ENCODE measurements at regions not wholly inside any gene's neighbourhood (a gene's known extent, or its start where the extent isn't known, plus 50 kb on each side); places are given as distances from the start of the nearest gene placed in this dataset.

DNA sequence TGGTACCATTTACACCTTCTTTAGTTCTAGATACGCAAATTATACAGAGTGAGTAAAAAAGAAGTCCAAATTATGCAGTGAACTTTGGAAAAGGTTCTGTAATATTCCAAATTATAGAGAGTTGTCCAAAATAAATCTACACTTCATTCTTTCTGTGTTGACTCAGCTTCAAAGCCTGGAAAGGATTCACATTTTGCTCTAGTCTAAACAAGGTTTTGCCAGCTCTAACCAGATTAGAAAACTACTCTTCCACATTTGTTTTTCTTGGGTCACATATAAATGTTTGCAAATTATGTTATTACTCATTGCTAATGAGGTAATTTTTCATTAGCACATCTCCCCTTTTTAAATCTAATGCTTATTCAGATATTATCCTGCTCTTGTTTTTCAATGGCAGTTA lies 1562.4 kb upstream of the SEL1L start:
- H3K27me3 Mint-ChIP-seq, result no peaks in the 10 kb centered on the region
- H3K27me3 ChIP-seq (replicated peaks in 1 of 2; ENCODE audit: control insufficient read depth in 2 of 2, extremely low read depth in 1 of 2, insufficient read depth in 2 of 2, low read length in 1 of 2), result no peaks in the 10 kb centered on the region
- no peak overlapping the region for H3K4me3 ChIP-seq (ENCODE audit: control insufficient read depth in 1 of 2, extremely low read depth in 1 of 2, low read length in 1 of 2)
- H3K4me1 Mint-ChIP-seq, result no peaks in the 10 kb centered on the region
- ATAC-seq (replicated peaks in 1 of 4), result no peak
- H3K36me3 Mint-ChIP-seq, result no peaks in the 10 kb centered on the region
- ChIA-PET CTCF (no interaction called here), POLR2A (no interaction called here)
- peaks cover 5 to 18% (median 16%) of the 10 kb centered on the region in 3 donors for H3K9me3 Mint-ChIP-seq
- H3K4me3 Mint-ChIP-seq, result no peak overlapping the region
- no peak for DNase-seq
- H3K9me3 ChIP-seq, result no peaks in the 10 kb centered on the region
- H3K27ac Mint-ChIP-seq, result no peak overlapping the region
- no peak overlapping the region for H3K27ac ChIP-seq (ENCODE audit: low read length)
- WGBS (ENCODE audit: insufficient coverage), result no CpG with 5 or more reads among the region's 1 CpG
- H3K36me3 ChIP-seq (ENCODE audit: control insufficient read depth in 2 of 2, extremely low read depth in 1 of 2, insufficient read depth in 1 of 2, low read length in 1 of 2), result no peaks in the 10 kb centered on the region
- H3K4me1 ChIP-seq (ENCODE audit: control insufficient read depth in 1 of 2, extremely low read depth in 1 of 2, insufficient read depth in 2 of 2, low read length in 2 of 2), result no peaks in the 10 kb centered on the region

DNA sequence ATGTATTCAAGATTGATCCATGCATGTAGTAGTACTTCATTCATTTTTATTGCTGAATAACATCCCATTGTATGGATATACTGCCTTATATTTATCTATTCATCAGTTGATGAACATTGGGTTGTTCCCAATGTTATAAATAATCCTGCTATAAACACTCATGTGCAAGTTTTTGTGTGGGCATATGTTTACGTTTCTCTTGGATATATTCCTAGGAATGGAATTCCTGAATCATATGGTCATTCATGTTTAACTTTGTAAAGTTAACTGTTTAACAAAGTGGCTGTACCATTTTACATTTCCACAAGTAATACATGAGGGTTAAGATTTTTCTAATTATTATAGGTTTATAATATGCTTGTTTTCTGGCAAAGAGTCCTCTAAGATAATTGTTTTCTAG lies 1568.2 kb upstream of the SEL1L start:
- Histone ChIP-seq H3K27ac (ENCODE audit: low read length) (no peak overlapping the region), H3K27me3 (replicated peaks in 1 of 2; ENCODE audit: control insufficient read depth in 2 of 2, extremely low read depth in 1 of 2, insufficient read depth in 2 of 2, low read length in 1 of 2) (no peaks in the 10 kb centered on the region), H3K4me1 (ENCODE audit: control insufficient read depth in 1 of 2, extremely low read depth in 1 of 2, insufficient read depth in 2 of 2, low read length in 2 of 2) (no peaks in the 10 kb centered on the region), H3K36me3 (ENCODE audit: control insufficient read depth in 2 of 2, extremely low read depth in 1 of 2, insufficient read depth in 1 of 2, low read length in 1 of 2) (no peaks in the 10 kb centered on the region), H3K4me3 (ENCODE audit: control insufficient read depth in 1 of 2, extremely low read depth in 1 of 2, low read length in 1 of 2) (no peak overlapping the region), H3K9me3 (no peaks in the 10 kb centered on the region)
- ChIA-PET POLR2A (no interaction called here), CTCF (no interaction called here)
- Mint-ChIP-seq H3K36me3 (no peaks in the 10 kb centered on the region), H3K27ac (no peak overlapping the region), H3K4me3 (no peak overlapping the region), H3K9me3 (peaks cover 8 to 19% (median 18%) of the 10 kb centered on the region in 3 donors), H3K4me1 (no peaks in the 10 kb centered on the region), H3K27me3 (no peaks in the 10 kb centered on the region)
- ATAC-seq (replicated peaks in 1 of 4) (no peak), DNase-seq (no peak)
- WGBS (ENCODE audit: insufficient coverage), result no CpG with 5 or more reads among the region's 1 CpG

DNA sequence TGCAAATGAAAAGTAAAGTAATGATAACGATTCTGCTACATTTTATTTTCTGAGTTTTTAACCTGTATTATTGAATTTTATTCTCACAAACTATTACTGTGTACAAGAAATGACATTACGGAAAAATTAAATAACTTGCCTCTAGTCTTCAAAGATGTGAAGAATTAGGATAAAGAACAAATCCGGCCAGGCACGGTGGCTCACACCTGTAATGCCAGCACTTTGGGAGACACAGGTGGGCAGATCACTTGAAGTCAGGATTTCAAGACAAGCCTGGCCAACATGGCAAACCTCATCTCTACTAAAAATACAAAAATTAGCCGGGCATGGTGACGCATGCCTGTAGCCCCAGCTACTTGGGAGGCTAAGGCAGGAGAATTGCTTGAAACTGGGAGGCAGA lies 1584.4 kb upstream of the SEL1L start:
- no peaks in the 10 kb centered on the region for H3K27me3 Mint-ChIP-seq
- no peaks in the 10 kb centered on the region for H3K4me1 ChIP-seq (ENCODE audit: control insufficient read depth in 1 of 2, extremely low read depth in 1 of 2, insufficient read depth in 2 of 2, low read length in 2 of 2)
- no peak overlapping the region for H3K4me3 ChIP-seq (ENCODE audit: control insufficient read depth in 1 of 2, extremely low read depth in 1 of 2, low read length in 1 of 2)
- no CpG with 5 or more reads among the region's 6 CpGs for WGBS (ENCODE audit: insufficient coverage)
- ATAC-seq (replicated peaks in 1 of 4) (no peak), DNase-seq (no peak)
- H3K9me3 Mint-ChIP-seq, result peaks cover 8 to 19% (median 9%) of the 10 kb centered on the region in 3 donors
- no peaks in the 10 kb centered on the region for H3K36me3 Mint-ChIP-seq
- ChIA-PET CTCF (interaction anchor here in 1 of 2 donors (0.6 kb wide), 1 partner anchor 183 kb away, joined by 3 read pairs; no protein-coding TSS in a partner anchor), POLR2A (no interaction called here)
- no peaks in the 10 kb centered on the region for H3K4me1 Mint-ChIP-seq
- H3K27me3 ChIP-seq (replicated peaks in 1 of 2; ENCODE audit: control insufficient read depth in 2 of 2, extremely low read depth in 1 of 2, insufficient read depth in 2 of 2, low read length in 1 of 2), result no peaks in the 10 kb centered on the region
- H3K36me3 ChIP-seq (ENCODE audit: control insufficient read depth in 2 of 2, extremely low read depth in 1 of 2, insufficient read depth in 1 of 2, low read length in 1 of 2), result no peaks in the 10 kb centered on the region
- no peak overlapping the region for H3K27ac ChIP-seq (ENCODE audit: low read length)
- no peak overlapping the region for H3K4me3 Mint-ChIP-seq
- H3K9me3 ChIP-seq, result no peaks in the 10 kb centered on the region
- H3K27ac Mint-ChIP-seq, result no peak overlapping the region

DNA sequence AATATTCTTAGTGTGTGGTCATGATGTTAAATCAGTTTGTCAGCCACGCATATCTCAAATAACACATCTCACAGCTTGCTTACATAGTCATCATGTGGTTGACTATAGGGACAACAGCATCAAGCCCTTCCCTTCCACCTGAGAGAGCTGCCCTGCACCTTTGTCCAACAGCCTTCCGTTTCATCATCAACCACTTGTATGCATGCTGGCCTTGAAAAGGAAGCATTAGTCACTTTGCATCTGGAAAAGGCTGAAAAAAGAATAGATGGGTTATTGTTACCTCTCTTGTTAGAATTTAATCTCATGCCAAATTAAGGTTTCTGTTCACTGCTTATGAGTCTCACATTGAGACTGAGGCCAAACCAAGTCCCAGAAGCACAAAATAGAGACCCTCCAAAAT lies 1586.5 kb upstream of the SEL1L start:
- ChIA-PET POLR2A (no interaction called here), CTCF (no interaction called here)
- peaks cover 11 to 24% (median 16%) of the 10 kb centered on the region in 3 donors for H3K9me3 Mint-ChIP-seq
- no peaks in the 10 kb centered on the region for H3K36me3 Mint-ChIP-seq
- no peaks in the 10 kb centered on the region for H3K4me1 Mint-ChIP-seq
- H3K27ac Mint-ChIP-seq, result no peak overlapping the region
- Histone ChIP-seq H3K4me1 (ENCODE audit: control insufficient read depth in 1 of 2, extremely low read depth in 1 of 2, insufficient read depth in 2 of 2, low read length in 2 of 2) (no peaks in the 10 kb centered on the region), H3K27me3 (replicated peaks in 1 of 2; ENCODE audit: control insufficient read depth in 2 of 2, extremely low read depth in 1 of 2, insufficient read depth in 2 of 2, low read length in 1 of 2) (no peaks in the 10 kb centered on the region), H3K36me3 (ENCODE audit: control insufficient read depth in 2 of 2, extremely low read depth in 1 of 2, insufficient read depth in 1 of 2, low read length in 1 of 2) (no peaks in the 10 kb centered on the region), H3K9me3 (no peaks in the 10 kb centered on the region), H3K27ac (ENCODE audit: low read length) (no peak overlapping the region), H3K4me3 (ENCODE audit: control insufficient read depth in 1 of 2, extremely low read depth in 1 of 2, low read length in 1 of 2) (no peak overlapping the region)
- ATAC-seq (replicated peaks in 1 of 4) (no peak), DNase-seq (no peak)
- H3K4me3 Mint-ChIP-seq, result no peak overlapping the region
- WGBS (ENCODE audit: insufficient coverage), result no CpG with 5 or more reads among the region's 2 CpGs
- no peaks in the 10 kb centered on the region for H3K27me3 Mint-ChIP-seq

DNA sequence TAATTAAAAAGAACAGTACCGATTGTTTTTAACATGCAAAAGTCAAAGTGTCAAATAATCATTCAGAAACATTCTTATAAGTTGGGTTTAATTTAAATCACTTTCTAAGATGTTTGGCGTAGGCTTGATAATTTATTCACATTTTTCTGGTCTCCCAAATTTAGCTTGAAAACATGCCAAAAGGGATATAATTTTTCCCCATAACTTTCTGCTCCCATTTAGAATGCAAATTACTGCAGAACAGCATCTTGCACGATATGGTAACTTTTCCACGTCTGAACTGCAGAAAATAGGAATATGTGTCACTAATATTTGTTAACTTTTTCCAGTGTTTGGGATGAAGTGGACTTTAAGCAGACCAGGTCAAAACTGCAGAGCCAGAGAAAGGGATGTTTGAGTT lies 1592.4 kb upstream of the SEL1L start:
- no peaks in the 10 kb centered on the region for H3K4me1 Mint-ChIP-seq
- no peaks in the 10 kb centered on the region for H3K27me3 ChIP-seq (replicated peaks in 1 of 2; ENCODE audit: control insufficient read depth in 2 of 2, extremely low read depth in 1 of 2, insufficient read depth in 2 of 2, low read length in 1 of 2)
- H3K4me3 Mint-ChIP-seq, result no peak overlapping the region
- H3K27me3 Mint-ChIP-seq, result no peaks in the 10 kb centered on the region
- H3K4me3 ChIP-seq (ENCODE audit: control insufficient read depth in 1 of 2, extremely low read depth in 1 of 2, low read length in 1 of 2), result no peak overlapping the region
- no peaks in the 10 kb centered on the region for H3K36me3 ChIP-seq (ENCODE audit: control insufficient read depth in 2 of 2, extremely low read depth in 1 of 2, insufficient read depth in 1 of 2, low read length in 1 of 2)
- no peaks in the 10 kb centered on the region for H3K4me1 ChIP-seq (ENCODE audit: control insufficient read depth in 1 of 2, extremely low read depth in 1 of 2, insufficient read depth in 2 of 2, low read length in 2 of 2)
- ChIA-PET CTCF (no interaction called here), POLR2A (no interaction called here)
- H3K27ac ChIP-seq (ENCODE audit: low read length), result no peak overlapping the region
- DNase-seq (no peak), ATAC-seq (replicated peaks in 1 of 4) (no peak)
- H3K9me3 Mint-ChIP-seq, result peaks cover 10 to 25% (median 18%) of the 10 kb centered on the region in 3 donors
- WGBS (ENCODE audit: insufficient coverage), result no CpG with 5 or more reads among the region's 4 CpGs
- no peaks in the 10 kb centered on the region for H3K9me3 ChIP-seq
- H3K36me3 Mint-ChIP-seq, result no peaks in the 10 kb centered on the region
- no peak overlapping the region for H3K27ac Mint-ChIP-seq

DNA sequence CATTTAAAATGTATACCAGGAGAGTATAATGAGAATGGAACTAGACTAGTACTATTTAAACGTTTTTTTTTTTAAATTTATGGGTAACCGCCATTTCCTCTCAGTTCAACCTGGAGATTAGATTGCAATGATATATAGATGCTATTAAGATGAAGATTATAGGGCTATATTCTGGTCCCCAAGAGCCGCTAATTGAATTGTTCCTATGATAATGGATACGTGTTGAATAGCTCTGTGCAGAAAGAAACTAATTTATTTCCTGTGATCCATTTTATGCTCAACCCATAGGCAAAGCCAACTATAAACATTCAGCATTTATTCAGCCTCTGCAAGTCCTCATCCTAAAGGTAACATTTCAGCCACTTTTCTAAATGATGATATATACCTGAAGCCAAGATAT lies 1595.1 kb upstream of the SEL1L start:
- ChIA-PET POLR2A (no interaction called here), CTCF (no interaction called here)
- Histone ChIP-seq H3K27ac (ENCODE audit: low read length) (no peak overlapping the region), H3K4me1 (ENCODE audit: control insufficient read depth in 1 of 2, extremely low read depth in 1 of 2, insufficient read depth in 2 of 2, low read length in 2 of 2) (no peaks in the 10 kb centered on the region), H3K27me3 (replicated peaks in 1 of 2; ENCODE audit: control insufficient read depth in 2 of 2, extremely low read depth in 1 of 2, insufficient read depth in 2 of 2, low read length in 1 of 2) (no peaks in the 10 kb centered on the region), H3K4me3 (ENCODE audit: control insufficient read depth in 1 of 2, extremely low read depth in 1 of 2, low read length in 1 of 2) (no peak overlapping the region), H3K36me3 (ENCODE audit: control insufficient read depth in 2 of 2, extremely low read depth in 1 of 2, insufficient read depth in 1 of 2, low read length in 1 of 2) (no peaks in the 10 kb centered on the region), H3K9me3 (no peaks in the 10 kb centered on the region)
- Mint-ChIP-seq H3K9me3 (peaks cover 20 to 23% (median 22%) of the 10 kb centered on the region in 3 donors), H3K27me3 (no peaks in the 10 kb centered on the region), H3K4me3 (no peak overlapping the region), H3K4me1 (no peaks in the 10 kb centered on the region), H3K36me3 (no peaks in the 10 kb centered on the region), H3K27ac (no peak overlapping the region)
- no CpG with 5 or more reads among the region's 4 CpGs for WGBS (ENCODE audit: insufficient coverage)
- ATAC-seq (replicated peaks in 1 of 4) (no peak), DNase-seq (no peak)

DNA sequence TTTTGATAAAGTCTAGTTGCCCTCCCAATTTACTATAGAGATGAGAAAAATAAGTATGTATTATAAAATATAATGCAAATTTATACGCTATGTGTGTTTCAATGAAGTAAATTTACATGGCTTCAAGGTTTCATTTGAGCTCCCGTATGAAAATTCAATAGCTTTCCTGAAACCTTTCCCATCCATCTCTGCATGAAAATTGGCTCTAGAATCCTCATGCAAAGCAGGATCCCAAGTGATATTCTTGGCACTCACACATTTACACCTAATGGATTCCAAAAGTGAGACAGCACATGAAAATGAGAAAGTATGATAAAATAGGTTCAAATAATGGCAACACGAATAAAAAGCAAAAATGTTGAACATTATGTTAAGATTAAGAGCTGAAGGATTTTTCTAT lies 1595.8 kb upstream of the SEL1L start:
- ChIA-PET POLR2A (no interaction called here), CTCF (interaction anchor here in 1 of 2 donors (0.6 kb wide), 1 partner anchor 1049 kb away, joined by 4 read pairs; no protein-coding TSS in a partner anchor)
- Mint-ChIP-seq H3K27ac (no peak overlapping the region), H3K9me3 (peaks cover 20 to 23% (median 22%) of the 10 kb centered on the region in 3 donors), H3K4me1 (no peaks in the 10 kb centered on the region), H3K4me3 (no peak overlapping the region), H3K36me3 (no peaks in the 10 kb centered on the region), H3K27me3 (no peaks in the 10 kb centered on the region)
- DNase-seq (no peak), ATAC-seq (replicated peaks in 1 of 4) (no peak)
- H3K27ac ChIP-seq (ENCODE audit: low read length), result no peak overlapping the region
- no peak overlapping the region for H3K4me3 ChIP-seq (ENCODE audit: control insufficient read depth in 1 of 2, extremely low read depth in 1 of 2, low read length in 1 of 2)
- H3K9me3 ChIP-seq, result no peaks in the 10 kb centered on the region
- WGBS (ENCODE audit: insufficient coverage), result no CpG with 5 or more reads among the region's 3 CpGs
- H3K36me3 ChIP-seq (ENCODE audit: control insufficient read depth in 2 of 2, extremely low read depth in 1 of 2, insufficient read depth in 1 of 2, low read length in 1 of 2), result no peaks in the 10 kb centered on the region
- no peaks in the 10 kb centered on the region for H3K27me3 ChIP-seq (replicated peaks in 1 of 2; ENCODE audit: control insufficient read depth in 2 of 2, extremely low read depth in 1 of 2, insufficient read depth in 2 of 2, low read length in 1 of 2)
- no peaks in the 10 kb centered on the region for H3K4me1 ChIP-seq (ENCODE audit: control insufficient read depth in 1 of 2, extremely low read depth in 1 of 2, insufficient read depth in 2 of 2, low read length in 2 of 2)
